ENCODE measurements at regions not wholly inside any gene's neighbourhood (a gene's known extent, or its start where the extent isn't known, plus 50 kb on each side); places are given as distances from the start of the nearest gene placed in this dataset.

DNA sequence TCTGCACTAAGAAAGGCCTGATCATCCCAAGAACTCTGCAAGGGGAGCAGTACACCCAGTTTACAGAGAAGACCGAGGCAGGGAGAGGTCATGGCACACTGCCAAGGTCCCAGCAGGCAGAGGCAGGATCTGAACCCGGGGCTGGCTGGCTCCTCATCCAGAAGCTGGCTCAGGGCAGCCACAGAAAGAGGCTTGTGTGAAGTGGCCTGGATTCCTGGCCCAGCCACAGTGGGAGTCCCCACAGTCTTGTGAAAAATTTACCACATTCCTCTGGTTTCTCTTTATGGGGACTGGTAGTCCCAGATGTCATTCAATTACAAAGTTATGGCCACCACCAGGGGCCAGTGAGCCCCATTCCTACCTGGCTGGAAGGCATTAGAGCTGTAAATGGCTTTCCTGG lies 440.5 kb downstream of the MIAT start:
- TF ChIP-seq, protein P1, sequence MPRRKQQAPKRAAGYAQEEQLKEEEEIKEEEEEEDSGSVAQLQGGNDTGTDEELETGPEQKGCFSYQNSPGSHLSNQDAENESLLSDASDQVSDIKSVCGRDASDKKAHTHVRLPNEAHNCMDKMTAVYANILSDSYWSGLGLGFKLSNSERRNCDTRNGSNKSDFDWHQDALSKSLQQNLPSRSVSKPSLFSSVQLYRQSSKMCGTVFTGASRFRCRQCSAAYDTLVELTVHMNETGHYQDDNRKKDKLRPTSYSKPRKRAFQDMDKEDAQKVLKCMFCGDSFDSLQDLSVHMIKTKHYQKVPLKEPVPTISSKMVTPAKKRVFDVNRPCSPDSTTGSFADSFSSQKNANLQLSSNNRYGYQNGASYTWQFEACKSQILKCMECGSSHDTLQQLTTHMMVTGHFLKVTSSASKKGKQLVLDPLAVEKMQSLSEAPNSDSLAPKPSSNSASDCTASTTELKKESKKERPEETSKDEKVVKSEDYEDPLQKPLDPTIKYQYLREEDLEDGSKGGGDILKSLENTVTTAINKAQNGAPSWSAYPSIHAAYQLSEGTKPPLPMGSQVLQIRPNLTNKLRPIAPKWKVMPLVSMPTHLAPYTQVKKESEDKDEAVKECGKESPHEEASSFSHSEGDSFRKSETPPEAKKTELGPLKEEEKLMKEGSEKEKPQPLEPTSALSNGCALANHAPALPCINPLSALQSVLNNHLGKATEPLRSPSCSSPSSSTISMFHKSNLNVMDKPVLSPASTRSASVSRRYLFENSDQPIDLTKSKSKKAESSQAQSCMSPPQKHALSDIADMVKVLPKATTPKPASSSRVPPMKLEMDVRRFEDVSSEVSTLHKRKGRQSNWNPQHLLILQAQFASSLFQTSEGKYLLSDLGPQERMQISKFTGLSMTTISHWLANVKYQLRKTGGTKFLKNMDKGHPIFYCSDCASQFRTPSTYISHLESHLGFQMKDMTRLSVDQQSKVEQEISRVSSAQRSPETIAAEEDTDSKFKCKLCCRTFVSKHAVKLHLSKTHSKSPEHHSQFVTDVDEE (CRISPR knock-in tag; IDR thresholded peaks at IDR 0.05), result no peak
- TF ChIP-seq ZNF70 (CRISPR knock-in tag; IDR thresholded peaks at IDR 0.05) (no peak), ZC3H10 (CRISPR knock-in tag; IDR thresholded peaks at IDR 0.05) (no peak), ARNTL (CRISPR knock-in tag; IDR thresholded peaks at IDR 0.05; ENCODE audit: borderline replicate concordance, low read depth) (no peak), CSDC2 (CRISPR knock-in tag; IDR thresholded peaks at IDR 0.05) (no peak), GLIS3 (CRISPR knock-in tag; IDR thresholded peaks at IDR 0.05) (no peak), OSR1 (CRISPR knock-in tag; IDR thresholded peaks at IDR 0.05) (no peak), ESRRG (CRISPR knock-in tag; IDR thresholded peaks at IDR 0.05) (no peak), ZFP3 (CRISPR knock-in tag; IDR thresholded peaks at IDR 0.05) (no peak), BACH2 (CRISPR knock-in tag; IDR thresholded peaks at IDR 0.05; ENCODE audit: borderline replicate concordance) (no peak), ZFP30 (CRISPR knock-in tag; IDR thresholded peaks at IDR 0.05) (no peak)
- TF ChIP-seq, protein P2, sequence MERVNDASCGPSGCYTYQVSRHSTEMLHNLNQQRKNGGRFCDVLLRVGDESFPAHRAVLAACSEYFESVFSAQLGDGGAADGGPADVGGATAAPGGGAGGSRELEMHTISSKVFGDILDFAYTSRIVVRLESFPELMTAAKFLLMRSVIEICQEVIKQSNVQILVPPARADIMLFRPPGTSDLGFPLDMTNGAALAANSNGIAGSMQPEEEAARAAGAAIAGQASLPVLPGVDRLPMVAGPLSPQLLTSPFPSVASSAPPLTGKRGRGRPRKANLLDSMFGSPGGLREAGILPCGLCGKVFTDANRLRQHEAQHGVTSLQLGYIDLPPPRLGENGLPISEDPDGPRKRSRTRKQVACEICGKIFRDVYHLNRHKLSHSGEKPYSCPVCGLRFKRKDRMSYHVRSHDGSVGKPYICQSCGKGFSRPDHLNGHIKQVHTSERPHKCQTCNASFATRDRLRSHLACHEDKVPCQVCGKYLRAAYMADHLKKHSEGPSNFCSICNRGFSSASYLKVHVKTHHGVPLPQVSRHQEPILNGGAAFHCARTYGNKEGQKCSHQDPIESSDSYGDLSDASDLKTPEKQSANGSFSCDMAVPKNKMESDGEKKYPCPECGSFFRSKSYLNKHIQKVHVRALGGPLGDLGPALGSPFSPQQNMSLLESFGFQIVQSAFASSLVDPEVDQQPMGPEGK (CRISPR knock-in tag; IDR thresholded peaks at IDR 0.05; ENCODE audit: borderline replicate concordance), result no peak
- no peak for ATAC-seq

DNA sequence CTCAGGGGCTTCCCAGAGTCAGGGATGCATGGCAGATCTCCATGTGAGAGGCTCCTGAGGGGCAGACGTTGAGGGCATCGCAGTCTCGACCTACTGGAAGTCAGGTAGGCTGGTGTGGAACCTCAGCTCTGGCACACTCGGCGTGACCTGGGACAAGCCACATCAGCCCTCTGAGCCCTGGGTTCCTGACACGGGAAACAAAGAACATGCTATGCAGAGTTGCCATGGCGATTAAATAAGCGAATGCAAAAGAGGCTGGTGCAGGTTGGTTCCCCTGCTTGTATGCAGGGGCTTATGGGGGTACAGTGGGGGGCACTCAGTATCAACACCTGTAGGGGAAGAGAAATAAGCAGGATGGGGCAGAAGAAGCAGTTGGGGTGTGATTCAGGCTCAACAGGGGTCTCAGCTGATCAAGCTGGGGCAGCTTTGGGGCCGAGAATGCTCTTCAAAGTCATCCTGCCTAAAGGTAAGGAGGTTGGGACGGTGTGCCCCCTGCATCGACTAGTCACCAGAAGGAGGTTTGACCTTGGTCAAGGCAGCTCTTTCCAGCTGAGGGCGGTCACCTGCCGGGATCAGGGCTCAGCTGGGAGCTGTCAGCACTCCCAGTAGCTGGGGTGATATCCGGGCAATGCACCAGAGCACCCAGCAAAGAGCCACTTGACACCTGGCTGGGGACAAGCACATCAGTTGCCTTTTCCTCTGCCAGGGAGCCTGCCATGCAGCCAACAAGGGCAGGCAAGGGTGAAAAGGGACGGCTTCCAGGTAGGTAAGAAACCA lies 442.7 kb downstream of the MIAT start:
- ATAC-seq, result no peak
- TF ChIP-seq ZNF8 (CRISPR knock-in tag; IDR thresholded peaks at IDR 0.05) (no peak), ZNF70 (CRISPR knock-in tag; IDR thresholded peaks at IDR 0.05) (no peak)
- TF ChIP-seq, protein P2 (CRISPR knock-in tag; IDR thresholded peaks at IDR 0.05; ENCODE audit: borderline replicate concordance), result no peak

DNA sequence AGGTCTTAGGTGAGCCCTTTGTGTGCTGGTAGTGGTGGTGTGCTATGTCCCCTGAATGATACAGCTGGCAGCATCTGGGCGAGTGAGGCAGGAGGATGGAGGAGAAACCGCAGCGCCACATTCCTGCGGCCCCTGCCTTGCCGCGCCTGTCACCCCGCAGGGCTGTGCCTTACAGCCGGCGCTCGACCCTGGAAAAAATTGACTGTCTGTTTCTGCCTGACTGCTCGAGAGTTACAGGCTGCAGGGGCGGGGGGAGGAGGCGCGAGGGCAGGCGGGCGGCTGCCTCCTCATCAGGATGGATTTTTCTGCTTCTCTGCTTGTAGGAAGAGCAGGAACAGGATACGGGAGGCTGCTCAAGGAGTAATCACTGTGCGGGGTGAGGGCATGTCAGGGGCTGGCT lies 443.4 kb downstream of the MIAT start:
- TF ChIP-seq ZFP3 (CRISPR knock-in tag; IDR thresholded peaks at IDR 0.05), result no peak
- TF ChIP-seq, protein P1 (CRISPR knock-in tag; IDR thresholded peaks at IDR 0.05), result no peak
- TF ChIP-seq CSDC2 (CRISPR knock-in tag; IDR thresholded peaks at IDR 0.05), result no peak
- TF ChIP-seq, protein P3, sequence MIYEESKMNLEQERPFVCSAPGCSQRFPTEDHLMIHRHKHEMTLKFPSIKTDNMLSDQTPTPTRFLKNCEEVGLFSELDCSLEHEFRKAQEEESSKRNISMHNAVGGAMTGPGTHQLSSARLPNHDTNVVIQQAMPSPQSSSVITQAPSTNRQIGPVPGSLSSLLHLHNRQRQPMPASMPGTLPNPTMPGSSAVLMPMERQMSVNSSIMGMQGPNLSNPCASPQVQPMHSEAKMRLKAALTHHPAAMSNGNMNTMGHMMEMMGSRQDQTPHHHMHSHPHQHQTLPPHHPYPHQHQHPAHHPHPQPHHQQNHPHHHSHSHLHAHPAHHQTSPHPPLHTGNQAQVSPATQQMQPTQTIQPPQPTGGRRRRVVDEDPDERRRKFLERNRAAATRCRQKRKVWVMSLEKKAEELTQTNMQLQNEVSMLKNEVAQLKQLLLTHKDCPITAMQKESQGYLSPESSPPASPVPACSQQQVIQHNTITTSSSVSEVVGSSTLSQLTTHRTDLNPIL (CRISPR knock-in tag; IDR thresholded peaks at IDR 0.05; ENCODE audit: low read depth), result no peak
- TF ChIP-seq TCF4 (CRISPR knock-in tag; IDR thresholded peaks at IDR 0.05; ENCODE audit: borderline replicate concordance), result no peak
- no peak for TF ChIP-seq ZNF70 (CRISPR knock-in tag; IDR thresholded peaks at IDR 0.05)
- TF ChIP-seq BACH2 (CRISPR knock-in tag; IDR thresholded peaks at IDR 0.05; ENCODE audit: borderline replicate concordance), result no peak
- TF ChIP-seq, protein P4, sequence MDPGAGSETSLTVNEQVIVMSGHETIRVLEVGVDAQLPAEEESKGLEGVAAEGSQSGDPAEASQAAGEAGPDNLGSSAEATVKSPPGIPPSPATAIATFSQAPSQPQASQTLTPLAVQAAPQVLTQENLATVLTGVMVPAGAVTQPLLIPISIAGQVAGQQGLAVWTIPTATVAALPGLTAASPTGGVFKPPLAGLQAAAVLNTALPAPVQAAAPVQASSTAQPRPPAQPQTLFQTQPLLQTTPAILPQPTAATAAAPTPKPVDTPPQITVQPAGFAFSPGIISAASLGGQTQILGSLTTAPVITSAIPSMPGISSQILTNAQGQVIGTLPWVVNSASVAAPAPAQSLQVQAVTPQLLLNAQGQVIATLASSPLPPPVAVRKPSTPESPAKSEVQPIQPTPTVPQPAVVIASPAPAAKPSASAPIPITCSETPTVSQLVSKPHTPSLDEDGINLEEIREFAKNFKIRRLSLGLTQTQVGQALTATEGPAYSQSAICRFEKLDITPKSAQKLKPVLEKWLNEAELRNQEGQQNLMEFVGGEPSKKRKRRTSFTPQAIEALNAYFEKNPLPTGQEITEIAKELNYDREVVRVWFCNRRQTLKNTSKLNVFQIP (CRISPR knock-in tag; IDR thresholded peaks at IDR 0.05; ENCODE audit: borderline replicate concordance, low read depth), result no peak
- TF ChIP-seq ZNF8 (CRISPR knock-in tag; IDR thresholded peaks at IDR 0.05), result no peak
- TF ChIP-seq, protein P2 (CRISPR knock-in tag; IDR thresholded peaks at IDR 0.05; ENCODE audit: borderline replicate concordance), result no peak
- TF ChIP-seq, protein P5, sequence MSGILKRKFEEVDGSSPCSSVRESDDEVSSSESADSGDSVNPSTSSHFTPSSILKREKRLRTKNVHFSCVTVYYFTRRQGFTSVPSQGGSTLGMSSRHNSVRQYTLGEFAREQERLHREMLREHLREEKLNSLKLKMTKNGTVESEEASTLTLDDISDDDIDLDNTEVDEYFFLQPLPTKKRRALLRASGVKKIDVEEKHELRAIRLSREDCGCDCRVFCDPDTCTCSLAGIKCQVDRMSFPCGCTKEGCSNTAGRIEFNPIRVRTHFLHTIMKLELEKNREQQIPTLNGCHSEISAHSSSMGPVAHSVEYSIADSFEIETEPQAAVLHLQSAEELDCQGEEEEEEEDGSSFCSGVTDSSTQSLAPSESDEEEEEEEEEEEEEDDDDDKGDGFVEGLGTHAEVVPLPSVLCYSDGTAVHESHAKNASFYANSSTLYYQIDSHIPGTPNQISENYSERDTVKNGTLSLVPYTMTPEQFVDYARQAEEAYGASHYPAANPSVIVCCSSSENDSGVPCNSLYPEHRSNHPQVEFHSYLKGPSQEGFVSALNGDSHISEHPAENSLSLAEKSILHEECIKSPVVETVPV (CRISPR knock-in tag; IDR thresholded peaks at IDR 0.05), result no peak
- TF ChIP-seq OSR1 (CRISPR knock-in tag; IDR thresholded peaks at IDR 0.05), result no peak
- TF ChIP-seq GLIS3 (CRISPR knock-in tag; IDR thresholded peaks at IDR 0.05), result no peak
- no peak for TF ChIP-seq TOX (CRISPR knock-in tag; IDR thresholded peaks at IDR 0.05; ENCODE audit: borderline replicate concordance)
- no peak for TF ChIP-seq ZC3H10 (CRISPR knock-in tag; IDR thresholded peaks at IDR 0.05)
- ATAC-seq, result peak; percentile 32; the same call in 1 of the 3 replicates
